NCI-H2107 treated with DMSO at 0.1 percent for 48 hours (cell line): ENCODE measurements at regions not wholly inside any gene's neighbourhood (a gene's known extent, or its start where the extent isn't known, plus 50 kb on each side); places are given as distances from the start of the nearest gene placed in this dataset.

ENCODE experiments used
- DNase-seq: peaks from one replicate; lab custom pipeline; 2025; ENCODE audit not compliant: unreplicated experiment; lab: John Stamatoyannopoulos, UW

DNA sequence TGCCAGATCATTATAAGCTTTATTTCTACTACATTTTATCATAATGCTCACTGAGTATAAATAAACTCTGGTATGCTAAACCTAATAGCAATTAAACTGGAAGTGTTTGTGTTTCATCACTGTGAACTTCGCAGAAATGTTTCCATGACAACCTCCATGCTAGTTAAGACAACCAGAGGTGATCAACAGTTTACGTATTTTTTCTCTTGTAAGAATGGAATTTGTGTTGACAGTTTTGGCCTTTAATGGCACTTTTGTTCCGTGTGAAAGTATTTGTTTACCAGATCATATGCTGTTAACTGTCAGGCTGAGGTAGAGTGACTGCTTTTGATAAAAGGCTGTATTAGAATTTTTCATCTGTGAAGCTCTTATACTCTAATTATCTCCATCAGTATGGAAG, 212.1 kb upstream of the PPP1R3A start:
- DNase-seq, result no peak

DNA sequence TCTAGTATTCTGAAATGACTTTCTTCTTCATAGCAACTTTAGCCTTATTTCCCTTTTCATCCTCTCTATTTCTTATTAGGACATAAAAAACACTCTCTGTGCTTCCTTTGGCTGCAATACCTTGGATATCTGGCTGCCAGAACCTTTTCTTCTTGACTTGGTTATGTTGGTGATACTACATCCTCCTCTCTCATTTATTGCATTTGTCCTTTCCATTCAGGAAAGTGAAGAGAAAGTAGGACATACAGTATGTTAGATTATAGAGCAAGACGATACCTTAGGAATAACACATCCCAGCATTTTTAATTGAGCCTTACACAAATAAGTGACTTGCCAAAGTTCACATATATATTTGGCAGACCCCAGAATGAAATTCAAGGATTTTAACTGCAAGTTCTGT, 210.1 kb upstream of the PPP1R3A start:
- no peak for DNase-seq

GRCh38 chr7:114126095-114126494, 207.3 kb upstream of the PPP1R3A start:
- DNase-seq, result no peak

DNA sequence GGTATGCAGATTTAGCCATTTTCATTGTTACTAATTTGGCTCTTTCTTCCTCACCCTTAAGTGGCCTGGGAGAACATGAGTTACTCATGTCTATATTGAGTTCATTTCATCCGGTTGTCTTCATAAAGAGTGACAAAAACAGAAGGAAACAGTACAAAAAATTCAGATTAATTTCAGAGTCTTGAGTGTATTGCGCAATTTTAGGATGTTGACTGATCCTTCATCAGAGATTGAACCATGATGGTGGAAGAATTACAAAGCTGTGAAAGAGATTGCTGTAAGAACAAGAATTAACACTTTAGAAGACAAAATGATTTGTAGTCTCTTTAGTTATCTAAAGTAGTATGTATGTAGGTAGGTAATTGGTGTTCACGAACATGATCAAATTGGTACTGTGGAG, 194.0 kb upstream of the PPP1R3A start:
- DNase-seq, result no peak

DNA sequence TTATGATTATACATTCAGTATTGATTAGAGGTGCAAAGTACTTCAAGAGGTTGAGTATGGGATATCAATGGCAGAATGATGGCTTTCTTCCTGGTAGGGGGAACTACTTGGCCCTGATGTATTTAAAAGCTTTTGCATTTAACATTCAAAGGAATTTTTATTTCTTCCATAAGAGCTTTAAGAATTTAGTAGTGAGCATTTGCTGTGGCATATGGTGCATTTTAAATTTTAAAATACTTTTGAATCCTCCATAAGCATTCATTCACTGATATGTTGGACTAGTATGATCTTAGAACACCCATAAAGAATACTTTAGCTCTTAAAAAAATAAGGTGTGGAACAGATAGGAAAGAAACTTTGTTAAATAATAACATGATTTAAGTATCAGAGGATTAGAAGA, 191.9 kb upstream of the PPP1R3A start:
- DNase-seq, result no peak

GRCh38 chr7:114109721-114110120, 190.9 kb upstream of the PPP1R3A start:
- no peak for DNase-seq

GRCh38 chr7:114109304-114109703, 190.5 kb upstream of the PPP1R3A start:
- DNase-seq, result no peak

- DNase-seq, result no peak
Measured at GRCh38 chr7:114108510-114108909, 189.7 kb upstream of the PPP1R3A start.

GRCh38 chr7:114107522-114107921, 188.7 kb upstream of the PPP1R3A start:
- no peak for DNase-seq

- no peak for DNase-seq
Measured at GRCh38 chr7:114104035-114104434, 185.2 kb upstream of the PPP1R3A start.

DNA sequence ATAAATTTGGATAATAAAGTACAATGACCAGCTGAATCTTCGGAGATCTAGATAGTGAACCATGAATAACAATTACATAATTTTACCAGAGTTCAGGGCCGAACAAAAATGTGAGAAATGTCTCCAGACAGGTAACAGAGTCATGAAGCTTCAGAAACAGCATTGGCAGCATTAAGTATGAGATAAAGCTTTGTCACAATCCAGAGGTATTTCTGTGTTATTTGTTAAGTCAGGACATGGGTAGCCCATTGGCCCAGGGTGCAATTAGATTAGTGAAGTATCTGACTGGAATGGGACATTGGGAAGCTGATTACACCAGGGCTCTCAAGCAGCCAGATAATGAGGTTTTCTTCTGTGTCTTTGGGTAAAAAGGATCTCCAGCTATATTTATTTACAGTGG, 184.2 kb upstream of the PPP1R3A start:
- no peak for DNase-seq

- DNase-seq, result no peak
Measured at GRCh38 chr7:114102131-114102530, 183.3 kb upstream of the PPP1R3A start.

DNA sequence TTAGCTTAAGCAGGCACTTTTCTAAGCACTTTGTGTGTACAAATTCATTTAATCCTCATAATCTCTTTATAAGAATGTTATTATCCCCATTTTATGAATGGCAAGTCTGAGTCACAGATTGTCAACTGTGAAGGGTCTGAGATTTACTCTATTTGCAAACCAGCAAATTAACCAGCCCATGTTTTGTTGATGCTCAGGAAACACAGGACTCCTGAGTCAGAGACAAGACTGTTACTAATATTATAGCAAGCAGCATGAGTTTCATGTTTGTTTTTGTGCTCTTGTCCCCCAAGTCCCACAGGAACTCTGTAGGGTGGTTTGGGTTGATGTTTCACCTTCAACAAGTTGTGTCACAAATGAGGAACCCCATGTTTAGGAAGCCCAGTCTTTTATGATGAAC, 182.0 kb upstream of the PPP1R3A start:
- DNase-seq, result no peak

GRCh38 chr7:114099337-114099736, 180.5 kb upstream of the PPP1R3A start:
- no peak for DNase-seq

- DNase-seq, result no peak
Measured at GRCh38 chr7:114095885-114096284, 177.1 kb upstream of the PPP1R3A start.

DNA sequence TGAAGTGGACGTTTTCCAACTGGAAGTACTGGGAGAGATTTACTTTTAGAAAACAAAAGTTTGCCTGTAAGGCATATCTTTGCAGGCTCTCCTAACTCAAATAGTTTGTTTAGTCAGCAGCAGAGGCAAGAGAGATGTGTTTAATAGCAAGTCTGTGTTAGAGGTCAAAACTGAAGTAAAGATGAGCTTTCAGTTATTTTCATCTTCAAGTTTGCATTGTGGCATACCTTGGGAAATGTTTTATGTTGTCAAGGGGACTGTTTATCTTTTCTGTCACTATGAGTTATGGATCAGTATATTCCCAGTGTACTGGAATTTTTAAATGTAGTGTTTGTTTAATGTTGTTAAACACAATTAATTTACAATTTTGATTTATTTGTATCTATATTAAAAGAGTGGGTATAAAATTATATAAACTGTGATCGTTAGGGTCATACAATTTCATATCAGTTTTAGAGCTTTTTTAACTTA, 169.7 kb upstream of the PPP1R3A start:
- DNase-seq, result no peak

DNA sequence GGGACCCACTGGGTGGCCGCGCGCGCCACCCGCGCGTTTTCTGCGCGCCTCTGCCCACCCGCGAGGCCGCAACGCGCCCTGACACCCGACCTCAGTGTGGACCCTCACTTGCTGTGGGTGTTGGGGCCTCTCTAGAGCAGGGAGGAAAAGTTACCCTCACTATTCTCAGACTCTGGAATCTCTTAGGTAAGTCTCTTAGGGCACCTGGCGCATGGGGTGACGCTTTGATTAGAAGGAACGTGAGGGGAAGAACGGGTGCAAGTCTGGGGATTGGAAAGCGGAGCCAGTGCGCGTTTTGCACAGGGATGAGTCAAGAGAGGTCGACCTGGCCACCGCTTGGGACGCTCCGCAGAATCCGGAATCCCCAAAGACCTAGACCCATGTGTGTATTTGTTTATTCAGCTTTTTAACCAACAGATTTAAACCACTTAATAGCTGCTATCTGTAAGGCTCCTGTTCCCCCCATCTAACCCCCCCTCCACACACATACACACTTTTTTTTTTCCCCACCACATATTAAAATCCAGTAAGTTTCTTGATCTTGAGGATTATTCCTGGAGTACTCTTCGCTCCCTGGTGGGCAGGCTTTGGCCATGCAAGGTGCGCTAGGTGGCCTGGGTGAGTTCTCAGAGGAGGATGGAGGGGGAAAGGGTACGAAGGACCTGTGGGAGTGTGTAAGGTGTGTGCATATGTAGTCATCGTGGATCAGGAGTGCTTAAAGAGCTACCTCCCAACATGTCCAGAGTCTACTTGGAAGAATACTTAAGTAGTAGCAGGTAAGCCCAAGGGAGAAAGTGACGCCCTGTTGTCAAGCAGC, 169.1 kb upstream of the PPP1R3A start:
- no peak for DNase-seq

GRCh38 chr7:114086914-114087652, 168.3 kb upstream of the PPP1R3A start:
- peak; percentile 23 for DNase-seq

- DNase-seq, result peak; percentile 3
Measured at GRCh38 chr7:114086537-114086913, 167.7 kb upstream of the PPP1R3A start.

DNA sequence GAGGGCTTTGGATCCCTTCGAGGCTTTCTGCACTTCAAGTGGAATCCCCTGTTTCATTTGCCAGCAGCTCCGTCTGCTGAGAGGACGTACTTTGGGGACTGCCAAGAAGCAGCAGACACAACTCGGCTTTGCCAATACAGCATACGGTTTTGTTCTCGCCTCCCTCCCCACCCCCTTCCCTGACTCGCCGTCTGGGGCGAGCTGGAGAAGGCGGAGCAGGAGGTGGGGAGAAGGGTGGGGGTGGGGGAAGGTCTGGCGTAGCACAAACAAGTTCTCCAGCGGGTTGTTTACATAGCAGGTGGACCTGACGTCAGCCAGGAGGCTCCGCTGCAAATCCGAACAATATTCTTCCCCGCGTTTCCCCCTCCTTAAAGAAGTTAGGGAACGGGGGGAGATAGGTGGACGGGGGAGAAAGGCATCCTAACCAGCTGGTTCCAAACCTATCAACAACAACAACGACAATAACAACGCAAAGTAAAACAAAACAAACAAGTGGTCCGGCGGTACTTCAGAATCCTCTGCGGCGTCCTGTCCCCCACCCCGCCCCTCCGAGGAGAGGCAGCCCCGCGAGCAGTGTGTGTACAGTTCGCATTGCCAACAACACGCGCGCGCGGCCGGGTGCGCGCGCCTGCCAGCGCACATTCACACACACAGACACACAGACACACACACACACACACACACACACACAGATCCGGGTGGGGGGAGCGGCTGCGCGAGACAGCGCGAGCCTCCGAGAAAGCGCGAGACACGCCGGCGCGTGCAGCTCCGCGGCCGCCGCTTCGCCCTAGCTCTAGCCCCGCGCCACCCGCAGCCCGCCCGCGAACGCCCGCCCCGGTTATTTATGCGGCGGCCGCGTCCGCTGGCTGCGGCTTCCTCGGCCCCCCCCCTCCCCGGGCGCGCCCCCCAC, 167.0 kb upstream of the PPP1R3A start:
- peak; percentile 44 for DNase-seq

DNA sequence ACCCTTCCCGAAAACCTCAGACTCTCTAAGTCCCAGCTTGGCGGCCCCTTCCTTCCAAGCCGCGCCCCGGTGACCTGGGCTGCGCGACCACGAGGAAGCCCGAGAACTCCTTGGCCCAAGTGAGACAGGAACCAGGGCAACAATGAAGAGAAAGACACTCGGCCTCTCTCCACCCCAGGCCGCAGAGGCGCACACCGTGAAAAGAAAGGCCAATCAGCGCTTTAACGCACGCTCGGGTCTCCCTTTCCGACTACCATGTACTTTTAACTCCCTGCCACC, 166.4 kb upstream of the PPP1R3A start:
- no peak for DNase-seq
